ENCODE measurements at regions not wholly inside any gene's neighbourhood (a gene's known extent, or its start where the extent isn't known, plus 50 kb on each side); places are given as distances from the start of the nearest gene placed in this dataset.
A peak's percentile ranks its signal among the peaks of the same experiment; 100 is the strongest.

DNA sequence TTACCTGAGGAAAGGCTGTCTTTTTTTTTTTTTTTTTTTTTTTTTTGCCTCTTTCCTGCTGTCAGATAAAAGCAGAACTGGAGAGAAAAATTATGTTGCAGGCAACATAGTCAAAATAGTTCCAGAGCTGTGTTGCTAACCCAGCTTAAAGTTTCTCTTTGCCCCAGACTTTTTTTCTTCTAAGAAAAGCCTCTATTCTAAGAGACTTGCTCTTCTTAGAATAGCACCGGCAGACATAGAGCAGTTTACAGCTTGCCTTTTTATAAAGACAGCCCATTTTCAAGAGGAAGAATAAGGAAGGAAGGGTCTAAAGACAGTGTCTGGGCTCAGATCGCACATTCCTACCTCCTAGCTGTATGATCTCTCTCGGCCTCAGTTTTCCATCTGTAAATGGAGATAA, 88.7 kb downstream of the TENT5C start:
- DNase-seq (no peak), ATAC-seq (replicated peaks in 1 of 2) (no peak)
- no peaks in the 10 kb centered on the region for H3K4me1 Mint-ChIP-seq (ENCODE audit: low read depth)
- H3K27me3 Mint-ChIP-seq (ENCODE audit: low read depth) = peaks cover 56% of the 10 kb centered on the region
- H3K4me3 Mint-ChIP-seq = no peak overlapping the region
- H3K9me3 Mint-ChIP-seq = no peaks in the 10 kb centered on the region
- H3K36me3 Mint-ChIP-seq (ENCODE audit: insufficient read depth in 2 of 2) = no peaks in the 10 kb centered on the region
- no peak overlapping the region for H3K27ac Mint-ChIP-seq

DNA sequence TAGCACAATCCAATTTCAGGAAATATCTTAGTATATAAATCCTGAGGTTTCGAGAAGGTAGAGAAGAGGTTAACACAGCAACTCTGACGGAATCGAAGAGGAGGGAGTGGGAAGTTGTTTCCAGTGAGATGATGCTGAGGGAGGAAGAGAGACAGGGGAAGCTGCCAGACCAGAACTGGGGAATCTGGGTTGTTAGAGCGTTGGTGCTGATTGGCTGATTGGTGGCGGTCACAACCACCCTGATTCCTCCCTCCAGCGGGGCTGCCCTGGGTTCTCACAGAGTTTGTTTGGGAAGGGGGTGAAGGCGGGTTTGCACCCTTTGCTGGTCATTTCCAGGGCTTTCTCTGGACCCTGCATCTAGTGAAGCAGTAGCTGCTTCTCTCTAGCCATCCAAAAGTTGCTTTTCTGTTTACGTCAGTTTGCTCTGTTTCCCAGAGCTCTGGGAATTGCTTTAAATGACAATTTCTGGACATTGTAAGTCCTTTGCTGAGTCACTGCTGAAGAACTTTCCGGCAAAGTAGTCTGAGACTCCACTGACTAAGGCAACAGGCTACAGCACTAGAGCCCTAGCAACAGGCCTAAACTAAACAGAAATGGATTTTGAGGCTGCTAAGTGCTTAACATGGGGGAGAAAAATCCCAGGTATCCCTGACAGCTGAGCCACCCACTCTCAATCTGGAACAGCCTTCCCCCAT, 90.1 kb downstream of the TENT5C start:
- Mint-ChIP-seq H3K4me1 (ENCODE audit: low read depth) (no peaks in the 10 kb centered on the region), H3K27me3 (ENCODE audit: low read depth) (peaks cover 47% of the 10 kb centered on the region), H3K36me3 (ENCODE audit: insufficient read depth in 2 of 2) (no peaks in the 10 kb centered on the region), H3K27ac (no peak overlapping the region), H3K9me3 (no peaks in the 10 kb centered on the region), H3K4me3 (no peak overlapping the region)
- DNase-seq (no peak), ATAC-seq (replicated peaks in 1 of 2) (no peak)

DNA sequence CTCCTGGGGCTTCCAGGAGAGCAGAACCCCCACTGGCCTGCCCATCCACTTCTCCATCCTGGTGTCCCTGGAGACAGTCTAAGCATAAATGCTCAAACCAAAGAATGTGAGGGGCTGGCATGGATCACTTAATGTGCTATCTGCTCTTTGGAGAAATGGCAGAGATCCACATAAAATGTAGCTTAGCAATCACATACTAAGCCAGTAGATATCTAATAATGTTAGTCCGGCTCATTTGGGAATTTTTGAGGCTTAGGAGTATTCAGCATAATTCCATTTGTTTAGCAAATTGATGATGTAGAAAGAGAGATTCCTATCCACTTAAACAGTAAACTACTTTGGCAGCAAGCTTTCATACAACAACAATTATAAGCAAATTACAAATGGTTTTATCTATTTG, 90.7 kb downstream of the TENT5C start:
- peaks cover 41% of the 10 kb centered on the region for H3K27me3 Mint-ChIP-seq (ENCODE audit: low read depth)
- no peak overlapping the region for H3K27ac Mint-ChIP-seq
- no peak for DNase-seq
- no peaks in the 10 kb centered on the region for H3K9me3 Mint-ChIP-seq
- H3K36me3 Mint-ChIP-seq (ENCODE audit: insufficient read depth in 2 of 2) = no peaks in the 10 kb centered on the region
- no peak overlapping the region for H3K4me3 Mint-ChIP-seq
- ATAC-seq (replicated peaks in 1 of 2) = no peak
- H3K4me1 Mint-ChIP-seq (ENCODE audit: low read depth) = no peaks in the 10 kb centered on the region

GRCh38 chr1:117697220-117697781, 91.5 kb downstream of the TENT5C start:
- no peaks in the 10 kb centered on the region for H3K4me1 Mint-ChIP-seq (ENCODE audit: low read depth)
- H3K4me3 Mint-ChIP-seq = no peak overlapping the region
- ATAC-seq (replicated peaks in 1 of 2) = no peak
- H3K27ac Mint-ChIP-seq = no peak overlapping the region
- no peaks in the 10 kb centered on the region for H3K36me3 Mint-ChIP-seq (ENCODE audit: insufficient read depth in 2 of 2)
- no peak for DNase-seq
- peaks cover 39% of the 10 kb centered on the region for H3K27me3 Mint-ChIP-seq (ENCODE audit: low read depth)
- no peaks in the 10 kb centered on the region for H3K9me3 Mint-ChIP-seq

DNA sequence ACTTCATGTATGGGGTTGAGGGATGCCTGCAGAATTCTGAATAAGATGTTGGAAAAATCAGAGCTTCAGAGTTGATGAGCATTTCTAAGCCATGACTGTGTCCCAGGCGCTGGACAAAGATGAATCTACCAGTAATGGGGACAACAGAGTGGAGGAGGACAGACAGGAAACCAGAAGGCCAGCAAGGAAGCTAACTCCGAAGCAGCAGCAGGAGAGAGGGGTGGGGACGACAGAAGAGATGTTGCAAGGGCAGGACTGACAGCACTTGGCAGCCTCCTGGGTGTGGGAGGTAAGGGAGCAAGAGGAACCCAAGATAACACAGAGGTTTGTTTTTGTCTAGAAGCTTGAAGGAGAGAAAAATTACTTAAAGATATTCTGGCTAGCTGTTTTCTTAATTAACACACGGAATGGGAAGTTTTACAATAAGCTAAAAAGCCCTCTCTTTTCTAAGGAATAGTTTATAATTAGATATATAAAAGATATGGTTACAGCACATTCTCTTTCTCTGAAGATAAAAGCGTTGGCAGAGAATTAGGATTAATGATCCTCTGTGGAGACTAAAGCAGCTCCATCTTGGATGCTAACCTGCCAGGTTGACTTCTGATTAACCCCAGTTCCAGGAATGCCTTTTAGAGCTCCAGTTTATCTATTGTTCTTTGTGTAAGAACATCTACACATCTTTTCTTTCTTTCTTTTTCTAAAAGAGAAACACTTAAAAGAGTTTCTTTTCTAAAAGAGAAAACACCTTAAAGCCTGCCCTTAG, 92.7 kb downstream of the TENT5C start:
- H3K36me3 Mint-ChIP-seq (ENCODE audit: insufficient read depth in 2 of 2) = no peaks in the 10 kb centered on the region
- no peak for DNase-seq
- ATAC-seq (replicated peaks in 1 of 2) = no peak
- no peak overlapping the region for H3K27ac Mint-ChIP-seq
- peaks cover 28% of the 10 kb centered on the region for H3K27me3 Mint-ChIP-seq (ENCODE audit: low read depth)
- peaks cover 5% of the 10 kb centered on the region for H3K4me1 Mint-ChIP-seq (ENCODE audit: low read depth)
- H3K9me3 Mint-ChIP-seq = no peaks in the 10 kb centered on the region
- H3K4me3 Mint-ChIP-seq = no peak overlapping the region

DNA sequence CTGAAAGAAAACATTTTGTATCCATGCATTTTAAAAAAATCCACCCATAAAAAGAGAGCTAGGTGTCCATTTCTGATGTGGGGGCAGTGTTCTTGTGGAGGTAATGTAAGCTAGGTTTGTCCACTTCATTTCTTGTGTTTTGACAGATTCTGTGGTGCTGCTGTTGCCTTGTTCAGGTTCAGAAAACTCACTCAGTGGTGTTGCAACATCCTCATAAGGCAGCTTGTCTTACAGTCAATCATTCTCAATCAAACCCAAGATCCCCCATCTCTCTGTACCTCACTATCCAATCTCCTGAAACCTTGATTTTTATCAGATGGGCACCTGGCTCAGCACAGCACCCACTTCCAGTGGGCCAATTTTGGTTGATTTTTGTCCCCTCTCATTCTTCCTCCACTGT, 94.1 kb downstream of the TENT5C start:
- peaks cover 23% of the 10 kb centered on the region for H3K27me3 Mint-ChIP-seq (ENCODE audit: low read depth)
- H3K4me1 Mint-ChIP-seq (ENCODE audit: low read depth) = peaks cover 5% of the 10 kb centered on the region
- no peak for ATAC-seq (replicated peaks in 1 of 2)
- H3K9me3 Mint-ChIP-seq = no peaks in the 10 kb centered on the region
- H3K36me3 Mint-ChIP-seq (ENCODE audit: insufficient read depth in 2 of 2) = no peaks in the 10 kb centered on the region
- no peak for DNase-seq
- no peak overlapping the region for H3K27ac Mint-ChIP-seq
- no peak overlapping the region for H3K4me3 Mint-ChIP-seq

GRCh38 chr1:117702654-117703053, 96.8 kb downstream of the TENT5C start:
- Mint-ChIP-seq H3K27me3 (ENCODE audit: low read depth) (peaks cover 27% of the 10 kb centered on the region), H3K36me3 (ENCODE audit: insufficient read depth in 2 of 2) (peaks cover 2 to 4% of the 10 kb centered on the region in 2 donors), H3K27ac (no peak overlapping the region), H3K4me1 (ENCODE audit: low read depth) (peaks cover 5% of the 10 kb centered on the region), H3K4me3 (no peak overlapping the region), H3K9me3 (peaks cover 0 to 2% of the 10 kb centered on the region in 2 donors)
- ATAC-seq (replicated peaks in 1 of 2) (no peak), DNase-seq (no peak)

DNA sequence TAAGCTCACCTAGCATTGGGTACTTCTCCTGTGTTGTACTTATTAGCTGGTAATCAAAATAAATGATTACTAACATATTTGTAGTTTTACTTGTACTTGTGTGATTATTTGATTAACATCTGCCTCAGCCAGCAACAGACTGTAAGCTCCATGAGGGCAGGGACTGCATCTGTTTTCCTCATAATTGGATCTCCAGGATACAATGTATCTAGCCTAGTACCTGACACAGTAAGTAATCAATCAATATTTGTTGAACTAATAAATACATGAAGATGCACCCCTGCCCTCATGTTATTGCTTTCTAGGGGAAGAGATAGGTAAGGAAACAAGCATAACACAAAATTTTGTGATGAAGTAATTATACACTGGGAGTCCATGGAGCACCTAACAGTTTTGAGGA, 101.5 kb downstream of the TENT5C start:
- peak overlapping the region; percentile 48 for H3K27ac Mint-ChIP-seq
- peaks cover 5% of the 10 kb centered on the region for H3K4me1 Mint-ChIP-seq (ENCODE audit: low read depth)
- H3K4me3 Mint-ChIP-seq = no peak overlapping the region
- peaks cover 2 to 4% of the 10 kb centered on the region in 2 donors for H3K36me3 Mint-ChIP-seq (ENCODE audit: insufficient read depth in 2 of 2)
- peaks cover 0 to 2% of the 10 kb centered on the region in 2 donors for H3K9me3 Mint-ChIP-seq
- H3K27me3 Mint-ChIP-seq (ENCODE audit: low read depth) = peaks cover 14% of the 10 kb centered on the region
- DNase-seq (no peak), ATAC-seq (replicated peaks in 1 of 2) (no peak)

GRCh38 chr1:117708323-117709248, 102.7 kb downstream of the TENT5C start:
- Mint-ChIP-seq H3K36me3 (ENCODE audit: insufficient read depth in 2 of 2) (peaks cover 2 to 4% of the 10 kb centered on the region in 2 donors), H3K4me3 (no peak overlapping the region), H3K27me3 (ENCODE audit: low read depth) (peaks cover 14% of the 10 kb centered on the region), H3K27ac (no peak overlapping the region), H3K9me3 (peaks cover 0 to 2% of the 10 kb centered on the region in 2 donors), H3K4me1 (ENCODE audit: low read depth) (no peaks in the 10 kb centered on the region)
- DNase-seq = no peak
- ATAC-seq (replicated peaks in 1 of 2) = no peak

- peaks cover 0 to 2% of the 10 kb centered on the region in 2 donors for H3K9me3 Mint-ChIP-seq
- peaks cover 14% of the 10 kb centered on the region for H3K27me3 Mint-ChIP-seq (ENCODE audit: low read depth)
- DNase-seq = no peak
- H3K4me3 Mint-ChIP-seq = no peak overlapping the region
- no peaks in the 10 kb centered on the region for H3K4me1 Mint-ChIP-seq (ENCODE audit: low read depth)
- no peak overlapping the region for H3K27ac Mint-ChIP-seq
- ATAC-seq (replicated peaks in 1 of 2) = no peak
- H3K36me3 Mint-ChIP-seq (ENCODE audit: insufficient read depth in 2 of 2) = peaks cover 2 to 4% of the 10 kb centered on the region in 2 donors
Observed at GRCh38 chr1:117709249-117709691, 103.4 kb downstream of the TENT5C start.

- no peak overlapping the region for H3K27ac Mint-ChIP-seq
- H3K27me3 Mint-ChIP-seq (ENCODE audit: low read depth) = peaks cover 14% of the 10 kb centered on the region
- H3K4me1 Mint-ChIP-seq (ENCODE audit: low read depth) = no peaks in the 10 kb centered on the region
- no peak for DNase-seq
- H3K36me3 Mint-ChIP-seq (ENCODE audit: insufficient read depth in 2 of 2) = peaks cover 2 to 4% of the 10 kb centered on the region in 2 donors
- ATAC-seq (replicated peaks in 1 of 2) = no peak
- H3K4me3 Mint-ChIP-seq = no peak overlapping the region
- H3K9me3 Mint-ChIP-seq = peaks cover 0 to 3% of the 10 kb centered on the region in 2 donors
Observed at GRCh38 chr1:117710710-117711109, 104.9 kb downstream of the TENT5C start.

DNA sequence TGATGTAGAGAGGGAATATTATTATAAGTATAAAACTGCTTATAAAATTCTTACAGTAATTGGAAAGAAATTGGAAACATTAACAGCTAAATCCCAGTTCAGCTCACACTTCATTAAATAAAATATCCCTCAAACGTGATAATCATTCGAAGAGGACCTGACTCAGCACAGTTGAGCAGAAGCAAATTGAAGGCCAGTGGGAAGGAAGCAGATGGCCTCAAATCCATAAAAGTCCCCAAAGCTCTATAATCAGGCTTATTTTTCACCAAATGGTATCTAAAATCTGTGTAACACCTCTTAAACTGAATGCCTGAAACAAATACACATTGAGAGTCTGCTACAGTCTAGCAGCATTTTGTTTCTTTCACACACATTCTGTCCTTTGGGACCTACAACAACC, 106.8 kb downstream of the TENT5C start:
- ATAC-seq (replicated peaks in 1 of 2) (no peak), DNase-seq (no peak)
- peaks cover 2% of the 10 kb centered on the region for H3K27me3 Mint-ChIP-seq (ENCODE audit: low read depth)
- H3K4me3 Mint-ChIP-seq = no peak overlapping the region
- H3K4me1 Mint-ChIP-seq (ENCODE audit: low read depth) = no peaks in the 10 kb centered on the region
- H3K36me3 Mint-ChIP-seq (ENCODE audit: insufficient read depth in 2 of 2) = peaks cover 5 to 7% of the 10 kb centered on the region in 2 donors
- H3K9me3 Mint-ChIP-seq = peaks cover 5% of the 10 kb centered on the region in 2 donors
- H3K27ac Mint-ChIP-seq = no peak overlapping the region
